Pancreas (tissue), 10 donors: ENCODE measurements at regions not wholly inside any gene's neighbourhood (a gene's known extent, or its start where the extent isn't known, plus 50 kb on each side); places are given as distances from the start of the nearest gene placed in this dataset.

Experiments used
- ATAC-seq, 4 donors: fragments of 200-7000 bp; cut with Tn5 transposase; one replicate each; pipeline versions ENCODE4 v1.8.0 to v1.9.1; 2020; ENCODE audit warnings: mild to moderate bottlenecking in 4 of 4, moderate library complexity in 4 of 4
- DNase-seq, 6 donors: peaks; one replicate each; pipeline ENCODE4 v3.0.0-alpha.2; 2020
- FAIRE-seq: peaks from 2 replicates; lab custom pipeline; 2012; peaks lifted over from hg19 to GRCh38; lab: Jason Lieb, UNC
- H3K27ac ChIP-seq, 4 donors: fragments of 200-600 bp; sonication (generic); 1 replicate in 3 of 4; 2 replicates in 1 of 4; pipeline versions ENCODE4 v1.5.0 to v1.8.0; 2020
- H3K27me3 ChIP-seq, 4 donors: fragments of 200-600 bp; one replicate each; pipeline ENCODE4 v1.8.0; 2021
- H3K36me3 ChIP-seq, 3 donors: fragments of 200-600 bp; sonication (generic) in 1 of 3; one replicate each; pipeline versions ENCODE4 v1.5.0 to v1.8.0; 2020 to 2021
- H3K4me1 ChIP-seq, 3 donors: fragments of 200-600 bp; one replicate each; pipeline ENCODE4 v1.8.0; 2021
- H3K4me3 ChIP-seq, 4 donors: fragments of 200-600 bp; sonication (generic) in 2 of 4; one replicate each; pipeline versions ENCODE4 v1.5.0 to v1.8.0; 2020 to 2021
- H3K9me3 ChIP-seq, 4 donors: fragments of 200-600 bp; one replicate each; pipeline ENCODE4 v1.8.0; 2021
- WGBS, 2 donors: extraction: QIAGEN DNeasy Blood & Tissue Kit; methylation state at CpG; one replicate each; pipeline ENCODE4 v1.1.7; 2013; 5-methylcytosine and 5-hydroxymethylcytosine counted together
- intact Hi-C, 3 donors: fragments of 100-400 bp; cut with DNase I; formaldehyde crosslinking; loops; one replicate each; pipeline versions ENCODE4 v1.11.1 to v1.14.2; 2022
- TF ChIP-seq, protein P1 (sequence below), 4 donors: fragments of 200-600 bp; sonication (generic) in 3 of 4; IDR thresholded peaks; one replicate each; pipeline versions ENCODE4 v1.5.0 to v1.8.0; 2021; ENCODE audit warnings: antibody characterized with exemption in 4 of 4
- donor health status: healthy with polysubstance abuse.
- donor health status: DM: no; HTN: no; CAD: no; lungs with moderate emphysema.
- donor health status: DM: no; HTN: no; CAD: no.
- donor health status: control.
- donor health status: control.
- donor health status: Bipolar disorder and iron deficiency.
- donor health status: DM: yes; HTN: yes; CAD: no.
- donor health status: DM: no; HTN: no; CAD: no.
- donor health status: DM: no; HTN: no; CAD: no.
- donor health status: DM: yes; HTN: yes; CAD: no.

DNA sequence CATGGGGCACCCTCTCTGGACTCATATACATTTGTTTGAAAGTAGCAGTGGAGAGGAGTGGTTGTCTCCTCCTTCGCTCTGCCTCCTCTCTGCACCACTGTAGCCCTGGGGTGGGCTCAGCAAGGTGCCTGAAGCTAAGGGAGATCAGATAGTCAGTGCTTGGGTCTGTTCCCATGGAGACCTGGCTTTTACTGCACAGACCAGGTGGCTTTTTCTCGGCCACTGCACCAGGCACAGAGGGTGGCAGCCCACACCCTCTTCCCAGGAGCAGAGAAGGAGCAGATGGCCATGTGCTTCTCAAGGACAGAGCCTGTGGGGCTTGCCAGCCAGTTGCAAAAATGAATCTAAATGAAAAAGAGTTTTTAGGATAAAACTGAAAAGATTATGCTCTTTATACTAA is 123.4 kb upstream of the KCNK1 start:
- Histone ChIP-seq H3K4me3 (no peak overlapping the region), H3K36me3 (no peaks in the 10 kb centered on the region), H3K4me1 (peaks cover 0 to 4% (median 3%) of the 10 kb centered on the region in 3 donors), H3K27ac (no peak overlapping the region), H3K27me3 (no peaks in the 10 kb centered on the region), H3K9me3 (no peaks in the 10 kb centered on the region)
- TF ChIP-seq, protein P1, sequence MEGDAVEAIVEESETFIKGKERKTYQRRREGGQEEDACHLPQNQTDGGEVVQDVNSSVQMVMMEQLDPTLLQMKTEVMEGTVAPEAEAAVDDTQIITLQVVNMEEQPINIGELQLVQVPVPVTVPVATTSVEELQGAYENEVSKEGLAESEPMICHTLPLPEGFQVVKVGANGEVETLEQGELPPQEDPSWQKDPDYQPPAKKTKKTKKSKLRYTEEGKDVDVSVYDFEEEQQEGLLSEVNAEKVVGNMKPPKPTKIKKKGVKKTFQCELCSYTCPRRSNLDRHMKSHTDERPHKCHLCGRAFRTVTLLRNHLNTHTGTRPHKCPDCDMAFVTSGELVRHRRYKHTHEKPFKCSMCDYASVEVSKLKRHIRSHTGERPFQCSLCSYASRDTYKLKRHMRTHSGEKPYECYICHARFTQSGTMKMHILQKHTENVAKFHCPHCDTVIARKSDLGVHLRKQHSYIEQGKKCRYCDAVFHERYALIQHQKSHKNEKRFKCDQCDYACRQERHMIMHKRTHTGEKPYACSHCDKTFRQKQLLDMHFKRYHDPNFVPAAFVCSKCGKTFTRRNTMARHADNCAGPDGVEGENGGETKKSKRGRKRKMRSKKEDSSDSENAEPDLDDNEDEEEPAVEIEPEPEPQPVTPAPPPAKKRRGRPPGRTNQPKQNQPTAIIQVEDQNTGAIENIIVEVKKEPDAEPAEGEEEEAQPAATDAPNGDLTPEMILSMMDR (IDR thresholded peaks at IDR 0.05) = no peak
- peak; percentile 61 to 85 (median 72) for DNase-seq
- peak; percentile 95 to 99 (median 98) for ATAC-seq
- 43 to 54% methylated on average over 2 of the region's 2 CpGs for WGBS, 2 donors
- intact Hi-C loops = no loop called here
- no peak for FAIRE-seq

DNA sequence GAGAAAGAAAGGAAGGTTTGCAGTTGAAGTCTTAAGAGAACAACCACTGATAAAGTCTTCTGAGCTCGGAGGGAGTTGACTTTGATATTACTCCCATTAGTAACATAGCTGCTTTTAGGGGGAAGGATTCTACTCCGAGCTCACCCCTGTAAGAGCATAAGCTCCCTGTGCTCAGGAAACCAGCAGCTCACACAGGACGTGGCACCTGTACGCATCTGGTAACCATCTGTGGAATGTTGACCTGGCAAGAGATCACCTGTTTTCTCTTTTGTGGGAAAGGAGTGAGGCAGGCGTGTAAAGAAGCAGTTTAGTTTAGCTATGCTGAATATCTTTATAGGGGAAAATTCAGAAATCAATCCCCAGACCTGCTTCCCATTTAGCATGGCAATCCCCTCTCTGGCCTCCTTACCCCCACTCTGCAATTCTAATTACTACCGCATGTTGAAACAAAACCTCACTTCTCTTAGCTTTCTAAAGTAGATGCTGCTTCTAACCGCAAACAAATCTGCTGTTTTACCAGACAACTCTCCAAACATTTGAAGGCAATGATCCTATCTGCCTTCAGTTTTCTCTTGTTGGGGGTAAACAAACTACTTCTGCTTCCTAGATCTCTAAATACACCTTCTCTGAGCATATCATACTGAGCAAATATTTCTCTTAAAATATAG is 121.8 kb upstream of the KCNK1 start:
- no peaks in the 10 kb centered on the region for H3K36me3 ChIP-seq
- DNase-seq (no peak), ATAC-seq (peak in 1 of 4 donors; percentile 20), FAIRE-seq (no peak)
- peaks cover 0 to 4% (median 3%) of the 10 kb centered on the region in 3 donors for H3K4me1 ChIP-seq
- H3K27ac ChIP-seq = no peak overlapping the region
- 49 to 50% methylated on average over 7 of the region's 7 CpGs for WGBS, 2 donors
- TF ChIP-seq, protein P1 (IDR thresholded peaks at IDR 0.05) = no peak
- H3K27me3 ChIP-seq = no peaks in the 10 kb centered on the region
- H3K4me3 ChIP-seq = no peak overlapping the region
- intact Hi-C loops = no loop called here
- H3K9me3 ChIP-seq = no peaks in the 10 kb centered on the region

DNA sequence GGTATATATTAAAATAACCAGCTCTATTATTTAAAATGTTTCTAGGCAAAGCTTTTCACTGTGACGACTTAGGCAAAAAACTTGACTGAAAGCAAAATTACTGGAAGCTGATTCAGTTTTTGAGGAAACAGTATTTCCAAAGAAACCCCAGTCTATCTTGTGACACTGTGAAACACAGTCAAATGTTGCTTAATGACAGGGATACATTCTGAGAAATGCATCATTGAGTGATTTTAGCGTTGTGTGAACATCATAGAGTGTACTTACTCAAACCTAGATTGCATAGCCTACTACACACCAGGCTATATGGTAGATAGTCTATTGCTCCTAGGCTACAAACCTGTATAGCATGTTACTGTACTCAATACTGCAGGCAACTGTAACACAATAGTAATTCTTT is 116.9 kb upstream of the KCNK1 start:
- no peak for DNase-seq
- no peak overlapping the region for H3K27ac ChIP-seq
- no peak overlapping the region for H3K4me3 ChIP-seq
- TF ChIP-seq, protein P1 (IDR thresholded peaks at IDR 0.05) = no peak
- no peak for ATAC-seq
- intact Hi-C loops = no loop called here
- no peaks in the 10 kb centered on the region for H3K36me3 ChIP-seq
- FAIRE-seq = no peak
- H3K27me3 ChIP-seq = no peaks in the 10 kb centered on the region
- WGBS, 2 donors = 76 to 82% methylated on average over 2 of the region's 2 CpGs
- peaks cover 0 to 4% (median 0%) of the 10 kb centered on the region in 3 donors for H3K4me1 ChIP-seq
- H3K9me3 ChIP-seq = no peaks in the 10 kb centered on the region

DNA sequence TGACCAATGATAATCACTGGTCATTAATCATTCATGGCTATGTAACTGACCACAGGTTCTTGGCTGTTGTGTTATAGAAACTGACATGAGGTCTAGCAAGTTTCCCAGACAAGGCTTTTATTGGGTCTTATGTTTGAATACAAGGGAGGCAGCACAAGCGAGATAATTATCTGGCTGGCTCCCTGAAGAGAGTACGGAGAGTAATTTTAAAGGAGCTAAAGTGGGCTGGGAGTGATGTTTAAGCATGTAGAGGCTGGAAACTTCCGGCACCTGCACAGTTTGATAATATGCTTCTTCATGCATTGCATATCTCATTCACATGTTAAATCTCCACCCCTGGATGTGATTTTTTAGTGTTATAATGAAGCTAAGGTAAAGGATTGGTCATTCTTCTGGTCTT is 116.2 kb upstream of the KCNK1 start:
- no peaks in the 10 kb centered on the region for H3K36me3 ChIP-seq
- DNase-seq = no peak
- TF ChIP-seq, protein P1 (IDR thresholded peaks at IDR 0.05) = no peak
- intact Hi-C loops = no loop called here
- no peak for FAIRE-seq
- no peaks in the 10 kb centered on the region for H3K4me1 ChIP-seq
- H3K9me3 ChIP-seq = no peaks in the 10 kb centered on the region
- no peak for ATAC-seq
- no peak overlapping the region for H3K27ac ChIP-seq
- H3K27me3 ChIP-seq = no peaks in the 10 kb centered on the region
- 84 to 91% methylated on average over 3 of the region's 3 CpGs for WGBS, 2 donors
- H3K4me3 ChIP-seq = no peak overlapping the region

DNA sequence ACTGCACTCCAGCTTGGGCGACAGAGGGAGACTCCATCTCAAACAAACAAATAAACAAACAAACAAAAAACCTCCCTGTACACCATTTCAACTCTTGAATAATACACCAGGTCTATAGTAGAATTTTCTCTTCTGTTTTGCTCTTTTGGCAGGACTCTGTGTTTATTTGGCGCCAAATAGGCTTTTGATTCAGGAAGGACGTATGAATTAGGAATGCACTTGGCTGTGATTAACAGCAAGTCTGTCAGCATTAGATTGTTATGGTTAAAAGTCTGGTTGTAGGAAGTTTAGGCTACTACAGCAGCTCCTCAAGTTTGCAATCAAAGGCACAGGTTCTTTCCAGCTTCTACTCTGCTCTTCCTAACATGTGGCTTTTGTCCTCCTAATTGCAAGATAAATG is 113.8 kb upstream of the KCNK1 start:
- TF ChIP-seq, protein P1 (IDR thresholded peaks at IDR 0.05) = no peak
- Histone ChIP-seq H3K4me3 (no peak overlapping the region), H3K9me3 (no peaks in the 10 kb centered on the region), H3K27ac (no peak overlapping the region), H3K36me3 (no peaks in the 10 kb centered on the region), H3K4me1 (no peaks in the 10 kb centered on the region), H3K27me3 (no peaks in the 10 kb centered on the region)
- FAIRE-seq = no peak
- no peak for ATAC-seq
- intact Hi-C loops = no loop called here
- 70 to 78% methylated on average over 3 of the region's 3 CpGs for WGBS, 2 donors
- DNase-seq = no peak
